GM12875 (cell line): ENCODE measurements at regions not wholly inside any gene's neighbourhood (a gene's known extent, or its start where the extent isn't known, plus 50 kb on each side); places are given as distances from the start of the nearest gene placed in this dataset.
A peak's percentile ranks its signal among the peaks of the same experiment; 100 is the strongest.

ENCODE experiments used
- H3K4me3 ChIP-seq: one replicate; pipeline ENCODE4 v1.5.1; 2011; ENCODE audit warnings: low read depth, low read length, control low read depth
- TF ChIP-seq, protein P1 (sequence below): IDR thresholded peaks from 2 replicates; pipeline ENCODE4 v1.5.1; 2011; ENCODE audit warnings: low read depth, mild to moderate bottlenecking, control low read depth, inconsistent platforms, low read length, moderate library complexity, borderline replicate concordance; ENCODE audit not compliant: insufficient read depth

- TF ChIP-seq, protein P1, sequence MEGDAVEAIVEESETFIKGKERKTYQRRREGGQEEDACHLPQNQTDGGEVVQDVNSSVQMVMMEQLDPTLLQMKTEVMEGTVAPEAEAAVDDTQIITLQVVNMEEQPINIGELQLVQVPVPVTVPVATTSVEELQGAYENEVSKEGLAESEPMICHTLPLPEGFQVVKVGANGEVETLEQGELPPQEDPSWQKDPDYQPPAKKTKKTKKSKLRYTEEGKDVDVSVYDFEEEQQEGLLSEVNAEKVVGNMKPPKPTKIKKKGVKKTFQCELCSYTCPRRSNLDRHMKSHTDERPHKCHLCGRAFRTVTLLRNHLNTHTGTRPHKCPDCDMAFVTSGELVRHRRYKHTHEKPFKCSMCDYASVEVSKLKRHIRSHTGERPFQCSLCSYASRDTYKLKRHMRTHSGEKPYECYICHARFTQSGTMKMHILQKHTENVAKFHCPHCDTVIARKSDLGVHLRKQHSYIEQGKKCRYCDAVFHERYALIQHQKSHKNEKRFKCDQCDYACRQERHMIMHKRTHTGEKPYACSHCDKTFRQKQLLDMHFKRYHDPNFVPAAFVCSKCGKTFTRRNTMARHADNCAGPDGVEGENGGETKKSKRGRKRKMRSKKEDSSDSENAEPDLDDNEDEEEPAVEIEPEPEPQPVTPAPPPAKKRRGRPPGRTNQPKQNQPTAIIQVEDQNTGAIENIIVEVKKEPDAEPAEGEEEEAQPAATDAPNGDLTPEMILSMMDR = no peak
- H3K4me3 ChIP-seq = no peak overlapping the region
Measured at GRCh38 chr1:199102239-199102638, 463.4 kb downstream of the PTPRC start.

DNA sequence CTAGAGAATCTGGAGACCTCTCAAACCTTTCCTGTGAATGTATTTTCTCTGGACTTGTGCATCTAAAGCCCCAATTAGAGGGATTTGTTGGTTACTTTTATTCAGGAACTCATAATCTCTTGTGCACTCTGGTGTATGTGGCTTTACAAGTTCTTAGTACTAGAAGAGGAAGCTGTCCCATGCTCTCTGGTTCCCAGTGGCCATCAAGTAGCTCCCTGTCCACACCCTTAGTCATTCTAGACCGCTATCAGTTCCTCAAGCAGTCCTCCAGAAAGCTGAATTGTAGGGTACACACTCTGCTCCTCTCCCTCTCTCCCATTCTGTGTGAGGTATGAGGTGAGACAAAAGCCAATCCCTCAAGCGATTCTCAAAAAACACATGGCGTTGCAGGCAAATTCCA is 470.3 kb downstream of the PTPRC start:
- no peak overlapping the region for H3K4me3 ChIP-seq
- TF ChIP-seq, protein P1 = no peak

- H3K4me3 ChIP-seq = no peak overlapping the region
- TF ChIP-seq, protein P1 = no peak
Measured at GRCh38 chr1:199112365-199112764, 473.5 kb downstream of the PTPRC start.

GRCh38 chr1:199113265-199113869 is 474.5 kb downstream of the PTPRC start:
- TF ChIP-seq, protein P1 = peak; percentile 84
- H3K4me3 ChIP-seq = no peak overlapping the region

- TF ChIP-seq, protein P1 = no peak
- no peak overlapping the region for H3K4me3 ChIP-seq
Measured at GRCh38 chr1:199116488-199116887, 477.6 kb downstream of the PTPRC start.

DNA sequence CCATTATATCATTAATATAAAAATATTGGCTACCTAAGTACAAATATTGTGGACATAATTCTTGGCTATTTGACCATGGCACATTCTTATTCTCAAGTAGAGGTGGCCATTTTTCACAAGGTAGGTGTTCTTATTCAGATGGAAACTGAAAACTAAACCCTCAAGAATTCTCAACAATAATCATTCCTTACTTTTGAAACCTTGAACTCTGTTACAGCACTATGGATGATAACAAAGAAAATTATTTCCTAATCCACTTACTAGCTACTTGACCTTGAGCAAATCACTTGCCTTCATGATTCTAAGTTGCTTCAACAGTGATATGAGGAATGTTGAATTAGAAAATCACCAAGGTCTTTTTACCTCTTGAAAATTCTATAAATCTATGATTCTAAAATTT is 482.2 kb downstream of the PTPRC start:
- no peak overlapping the region for H3K4me3 ChIP-seq
- TF ChIP-seq, protein P1 = no peak

DNA sequence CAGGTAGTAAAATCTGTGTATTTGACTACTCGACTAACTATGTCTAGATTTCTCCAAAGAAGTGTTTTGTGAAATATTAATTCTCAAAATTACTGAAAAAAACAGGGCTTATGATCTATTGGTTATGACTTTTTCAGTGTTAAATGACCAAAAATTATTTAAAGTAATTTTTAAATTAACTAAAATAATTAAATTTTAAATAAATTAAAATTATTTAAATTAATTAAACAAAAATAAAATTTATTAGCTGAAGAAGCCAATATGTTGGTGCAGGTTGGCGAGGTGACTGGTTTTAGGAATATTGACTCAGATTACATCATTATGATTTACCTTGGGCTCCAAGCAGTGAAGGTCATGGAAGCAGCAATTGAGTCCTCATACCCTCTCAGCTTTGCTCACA is 483.2 kb downstream of the PTPRC start:
- H3K4me3 ChIP-seq = no peak overlapping the region
- TF ChIP-seq, protein P1 = no peak
